Endothelial cell of umbilical vein (primary cell): ENCODE measurements at regions not wholly inside any gene's neighbourhood (a gene's known extent, or its start where the extent isn't known, plus 50 kb on each side); places are given as distances from the start of the nearest gene placed in this dataset.

ENCODE experiments used
- EZH2 ChIP-seq: IDR thresholded peaks from 2 replicates; pipeline ENCODE4 v1.6.1; 2012; ENCODE audit warnings: borderline replicate concordance, low read depth, mild to moderate bottlenecking, moderate library complexity, low read length, inconsistent platforms; ENCODE audit not compliant: severe bottlenecking
- TF ChIP-seq, protein P1 (sequence below), 2 donors: IDR thresholded peaks; 1 replicate in 1 of 2; 2 replicates in 1 of 2; pipeline ENCODE4 v1.5.1; 2011; ENCODE audit warnings: low read length in 2 of 2, mild to moderate bottlenecking in 2 of 2, moderate library complexity in 2 of 2, control low read depth in 1 of 2, inconsistent platforms in 1 of 2, low read depth in 1 of 2; ENCODE audit not compliant: insufficient read depth in 1 of 2; ENCODE audit errors: extremely low read depth in 1 of 2

DNA sequence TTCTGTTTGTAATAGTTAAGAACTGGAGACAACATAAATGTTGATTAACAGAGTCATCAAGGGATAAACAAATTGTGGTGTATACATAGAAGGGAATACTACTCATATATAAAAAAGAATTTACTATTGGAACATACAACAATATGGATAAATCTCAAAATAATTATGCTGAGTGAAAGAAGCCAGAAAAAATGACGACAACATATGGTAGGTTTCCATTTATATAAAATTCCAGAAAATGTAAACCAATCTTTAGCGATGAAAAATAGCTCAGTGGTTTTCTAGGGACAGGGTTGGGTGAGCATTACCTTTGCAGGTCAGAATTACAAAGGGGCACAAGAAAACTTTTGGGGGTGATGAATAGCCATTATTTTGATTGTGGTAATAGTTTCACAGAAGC is 431.6 kb downstream of the PTPRU start:
- TF ChIP-seq, protein P1, sequence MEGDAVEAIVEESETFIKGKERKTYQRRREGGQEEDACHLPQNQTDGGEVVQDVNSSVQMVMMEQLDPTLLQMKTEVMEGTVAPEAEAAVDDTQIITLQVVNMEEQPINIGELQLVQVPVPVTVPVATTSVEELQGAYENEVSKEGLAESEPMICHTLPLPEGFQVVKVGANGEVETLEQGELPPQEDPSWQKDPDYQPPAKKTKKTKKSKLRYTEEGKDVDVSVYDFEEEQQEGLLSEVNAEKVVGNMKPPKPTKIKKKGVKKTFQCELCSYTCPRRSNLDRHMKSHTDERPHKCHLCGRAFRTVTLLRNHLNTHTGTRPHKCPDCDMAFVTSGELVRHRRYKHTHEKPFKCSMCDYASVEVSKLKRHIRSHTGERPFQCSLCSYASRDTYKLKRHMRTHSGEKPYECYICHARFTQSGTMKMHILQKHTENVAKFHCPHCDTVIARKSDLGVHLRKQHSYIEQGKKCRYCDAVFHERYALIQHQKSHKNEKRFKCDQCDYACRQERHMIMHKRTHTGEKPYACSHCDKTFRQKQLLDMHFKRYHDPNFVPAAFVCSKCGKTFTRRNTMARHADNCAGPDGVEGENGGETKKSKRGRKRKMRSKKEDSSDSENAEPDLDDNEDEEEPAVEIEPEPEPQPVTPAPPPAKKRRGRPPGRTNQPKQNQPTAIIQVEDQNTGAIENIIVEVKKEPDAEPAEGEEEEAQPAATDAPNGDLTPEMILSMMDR (IDR thresholded peaks at IDR 0.05; ENCODE audit: extremely low read depth in 1 of 2, insufficient read depth in 1 of 2, low read depth in 1 of 2, low read length in 2 of 2): no peak
- TF ChIP-seq EZH2: no peak
